T-cell (primary cell): ENCODE measurements at regions not wholly inside any gene's neighbourhood (a gene's known extent, or its start where the extent isn't known, plus 50 kb on each side); places are given as distances from the start of the nearest gene placed in this dataset.

Source experiments
- ATAC-seq, 4 experiments: fragments of 200-7000 bp in 3 of 4; fragments of 150-1000 bp in 1 of 4; cut with Tn5 transposase; replicated peaks in 1 of 4; 1 replicate in 3 of 4; 2 replicates in 1 of 4; pipeline ENCODE4 v1.10.0; 2021; ENCODE audit warnings: moderate library complexity in 3 of 4, mild to moderate bottlenecking in 2 of 4, moderate number of reproducible peaks in 1 of 4
- CTCF ChIA-PET, 2 donors: fragments of 300-600 bp; sonication (Branson Sonifier 250); formaldehyde crosslinking; loops; one replicate each; lab custom pipeline; 2022; ENCODE audit warnings: antibody characterized with exemption in 2 of 2; lab: Charles Lee
- POLR2A ChIA-PET, 2 donors: fragments of 300-600 bp; sonication (Branson Sonifier 250); formaldehyde crosslinking; loops; one replicate each; lab custom pipeline; 2022; ENCODE audit warnings: antibody characterized with exemption in 2 of 2; lab: Charles Lee
- DNase-seq, 35 experiments: peaks; one replicate each; pipeline versions ENCODE4 v3.0.0 to v3.0.0-alpha.2; 2013 to 2023
- H3K27ac ChIP-seq: one replicate; pipeline ENCODE4 v1.5.1; 2013; ENCODE audit warnings: low read length
- H3K27me3 ChIP-seq, 2 experiments: replicated peaks in 1 of 2; 1 replicate in 1 of 2; 2 replicates in 1 of 2; pipeline versions ENCODE4 v1.6.1 to v1.7.0; 2013; ENCODE audit warnings: low read length in 1 of 2, mixed read lengths in 1 of 2; ENCODE audit not compliant: control insufficient read depth in 2 of 2, insufficient read depth in 2 of 2; ENCODE audit errors: extremely low read depth in 1 of 2
- H3K36me3 ChIP-seq, 2 donors: 1 replicate in 1 of 2; 2 replicates in 1 of 2; pipeline versions ENCODE4 v1.6.1 to v1.7.0; 2013; ENCODE audit warnings: low read length in 1 of 2; ENCODE audit not compliant: control insufficient read depth in 2 of 2, insufficient read depth in 1 of 2; ENCODE audit errors: extremely low read depth in 1 of 2
- H3K4me1 ChIP-seq, 2 experiments: 1 replicate in 1 of 2; 2 replicates in 1 of 2; pipeline versions ENCODE4 v1.6.1 to v1.7.0; 2013; ENCODE audit warnings: low read length in 2 of 2, mixed read lengths in 1 of 2; ENCODE audit not compliant: insufficient read depth in 2 of 2, control insufficient read depth in 1 of 2; ENCODE audit errors: extremely low read depth in 1 of 2
- H3K4me3 ChIP-seq, 2 donors: 1 replicate in 1 of 2; 2 replicates in 1 of 2; pipeline versions ENCODE4 v1.5.1 to v1.7.0; 2013; ENCODE audit warnings: mild to moderate bottlenecking in 2 of 2, low read length in 1 of 2, moderate library complexity in 1 of 2; ENCODE audit not compliant: control insufficient read depth in 1 of 2; ENCODE audit errors: extremely low read depth in 1 of 2
- H3K9me3 ChIP-seq: 2 replicates; pipeline ENCODE4 v1.7.0; 2013
- H3K27ac Mint-ChIP-seq, 2 donors: one replicate each; pipeline ENCODE4 v1.8.0; 2020 to 2021; ENCODE audit warnings: mild to moderate bottlenecking in 2 of 2, mixed read lengths in 2 of 2
- H3K27me3 Mint-ChIP-seq, 2 donors: one replicate each; pipeline ENCODE4 v1.8.0; 2021 to 2022; ENCODE audit warnings: mixed read lengths in 2 of 2
- H3K36me3 Mint-ChIP-seq: one replicate; pipeline ENCODE4 v1.8.0; 2021; ENCODE audit warnings: mixed read lengths
- H3K4me1 Mint-ChIP-seq, 3 donors: one replicate each; pipeline ENCODE4 v1.8.0; 2020 to 2022; ENCODE audit warnings: mixed read lengths in 3 of 3, mild to moderate bottlenecking in 1 of 3
- H3K4me3 Mint-ChIP-seq, 3 donors: one replicate each; pipeline ENCODE4 v1.8.0; 2020 to 2022; ENCODE audit warnings: mild to moderate bottlenecking in 3 of 3, mixed read lengths in 3 of 3, moderate library complexity in 3 of 3
- H3K9me3 Mint-ChIP-seq, 3 donors: one replicate each; pipeline ENCODE4 v1.8.0; 2020 to 2022; ENCODE audit warnings: mixed read lengths in 3 of 3
- WGBS: methylation state at CpG from one replicate; pipeline ENCODE4 v1.1.5; 2013; ENCODE audit warnings: missing lambda C conversion rate; ENCODE audit not compliant: insufficient coverage; 5-methylcytosine and 5-hydroxymethylcytosine counted together

DNA sequence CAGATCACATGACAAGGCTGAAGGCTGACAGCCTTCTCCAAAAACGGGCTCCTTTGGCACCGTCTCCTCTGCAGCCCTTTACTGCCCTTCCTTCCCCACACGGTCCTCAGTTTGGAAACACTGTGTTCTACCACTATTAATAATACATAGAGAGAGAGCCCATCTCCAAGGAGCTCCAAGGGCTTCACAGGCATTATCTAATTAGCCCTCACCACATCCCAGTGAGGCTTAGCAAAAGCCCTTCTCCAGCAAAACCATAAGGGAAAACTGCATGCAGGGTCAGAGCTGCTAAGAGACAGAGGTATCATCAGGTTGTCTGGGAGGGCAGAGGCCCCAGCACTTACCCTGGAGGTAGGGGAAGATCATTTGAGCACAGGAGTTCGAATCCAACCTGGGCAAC, 169.3 kb upstream of the JARID2 start:
- no peaks in the 10 kb centered on the region for H3K9me3 ChIP-seq
- no peak for DNase-seq
- ATAC-seq: no peak
- peaks cover 2 to 3% of the 10 kb centered on the region in 2 experiments for H3K4me1 ChIP-seq
- H3K4me1 Mint-ChIP-seq: no peaks in the 10 kb centered on the region
- H3K27me3 ChIP-seq: peaks cover 0 to 2% of the 10 kb centered on the region in 2 experiments
- H3K9me3 Mint-ChIP-seq: no peaks in the 10 kb centered on the region
- no peak overlapping the region for H3K27ac Mint-ChIP-seq
- H3K4me3 ChIP-seq: no peak overlapping the region
- H3K36me3 ChIP-seq: no peaks in the 10 kb centered on the region
- ChIA-PET POLR2A (no interaction called here), CTCF (no interaction called here)
- H3K36me3 Mint-ChIP-seq: no peaks in the 10 kb centered on the region
- 87% methylated on average over 3 of the region's 4 CpGs for WGBS
- H3K4me3 Mint-ChIP-seq: no peak overlapping the region
- no peak overlapping the region for H3K27ac ChIP-seq
- peaks cover 0 to 2% of the 10 kb centered on the region in 2 donors for H3K27me3 Mint-ChIP-seq

DNA sequence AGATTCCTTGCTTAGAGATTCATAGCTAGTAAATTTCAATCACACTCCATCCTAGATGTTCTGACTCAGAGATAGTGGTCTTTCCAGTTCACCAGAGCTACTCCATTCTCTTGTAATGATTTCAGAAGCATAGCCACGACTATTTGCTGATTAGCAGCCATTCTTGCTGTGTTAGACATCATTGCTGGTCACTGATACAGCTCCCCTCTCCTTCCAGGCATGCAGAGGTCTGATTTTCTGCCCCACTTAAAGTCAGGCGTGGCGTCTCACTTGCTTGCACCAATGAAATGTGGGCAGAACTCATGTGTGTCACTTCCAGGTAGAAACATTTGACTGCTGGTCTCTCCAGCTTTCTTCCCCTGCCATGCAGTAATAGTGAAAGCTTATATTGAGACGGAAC, 168.9 kb upstream of the JARID2 start:
- ChIA-PET POLR2A (no interaction called here), CTCF (no interaction called here)
- Histone ChIP-seq H3K4me1 (peaks cover 2 to 3% of the 10 kb centered on the region in 2 experiments), H3K4me3 (no peak overlapping the region), H3K27ac (no peak overlapping the region), H3K9me3 (no peaks in the 10 kb centered on the region), H3K36me3 (no peaks in the 10 kb centered on the region), H3K27me3 (peaks cover 0 to 2% of the 10 kb centered on the region in 2 experiments)
- no peak overlapping the region for H3K4me3 Mint-ChIP-seq
- H3K36me3 Mint-ChIP-seq: no peaks in the 10 kb centered on the region
- H3K27ac Mint-ChIP-seq: no peak overlapping the region
- no peaks in the 10 kb centered on the region for H3K4me1 Mint-ChIP-seq
- no peaks in the 10 kb centered on the region for H3K9me3 Mint-ChIP-seq
- 61% methylated on average over 2 of the region's 4 CpGs for WGBS
- DNase-seq (no peak), ATAC-seq (no peak)
- H3K27me3 Mint-ChIP-seq: peaks cover 0 to 2% of the 10 kb centered on the region in 2 donors

DNA sequence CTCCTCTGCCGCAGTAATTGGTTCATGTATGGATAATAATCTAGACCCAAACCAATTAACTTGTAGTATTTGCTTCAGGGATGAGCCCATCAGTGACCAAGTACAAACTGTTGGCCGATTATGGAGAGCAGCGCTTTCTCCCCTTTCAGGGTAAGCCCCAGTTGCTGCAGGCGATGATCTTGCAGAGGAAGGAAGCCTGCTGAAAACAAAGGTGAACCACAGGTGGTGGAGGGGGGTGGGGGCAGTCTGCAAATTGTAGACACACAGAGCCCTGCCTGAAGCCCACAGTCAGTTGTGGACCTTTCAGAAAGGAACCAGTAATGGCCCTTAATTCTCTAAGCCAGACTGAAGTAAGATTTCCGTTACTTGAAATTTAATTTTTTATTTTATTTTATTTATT, 167.9 kb upstream of the JARID2 start:
- CTCF ChIA-PET: no interaction called here
- H3K27ac Mint-ChIP-seq: no peak overlapping the region
- no peaks in the 10 kb centered on the region for H3K4me1 Mint-ChIP-seq
- Histone ChIP-seq H3K4me1 (peaks cover 2 to 3% of the 10 kb centered on the region in 2 experiments), H3K9me3 (no peaks in the 10 kb centered on the region), H3K4me3 (no peak overlapping the region), H3K36me3 (no peaks in the 10 kb centered on the region), H3K27ac (no peak overlapping the region), H3K27me3 (peaks cover 0 to 2% of the 10 kb centered on the region in 2 experiments)
- 33% methylated on average over 2 of the region's 5 CpGs for WGBS
- POLR2A ChIA-PET: no interaction called here
- H3K4me3 Mint-ChIP-seq: no peak overlapping the region
- H3K36me3 Mint-ChIP-seq: no peaks in the 10 kb centered on the region
- ATAC-seq (peak in 1 of 4 experiments; percentile 26), DNase-seq (peak in 9 of 35 experiments; percentile 2 to 27 (median 3))
- no peaks in the 10 kb centered on the region for H3K9me3 Mint-ChIP-seq
- H3K27me3 Mint-ChIP-seq: peaks cover 0 to 2% of the 10 kb centered on the region in 2 donors

DNA sequence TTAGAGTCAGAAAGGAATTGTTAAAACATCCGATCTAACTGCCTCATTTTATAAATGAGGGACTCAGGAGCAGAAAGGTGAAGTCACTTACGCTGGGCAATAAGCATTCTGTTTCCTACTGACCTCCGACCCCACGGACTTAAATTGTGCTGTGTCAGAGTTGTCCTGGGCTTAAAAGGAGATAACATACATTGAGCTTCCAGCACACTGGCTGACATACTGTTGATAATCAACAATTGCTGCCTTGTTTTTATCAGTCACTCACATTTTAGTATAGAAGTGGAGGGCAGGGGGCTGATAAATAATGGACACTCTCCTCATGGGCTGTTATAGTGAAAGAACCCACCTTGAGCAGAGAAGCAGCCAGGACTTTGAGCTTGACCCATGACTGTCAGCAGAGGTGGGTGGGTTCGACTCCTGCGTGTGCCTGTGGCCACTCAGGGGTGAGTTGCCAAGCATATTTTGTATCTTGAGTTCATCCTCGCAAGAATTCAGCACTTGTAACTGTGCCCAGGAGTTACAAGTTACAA, 166.5 kb upstream of the JARID2 start:
- ChIA-PET CTCF (no interaction called here), POLR2A (no interaction called here)
- Mint-ChIP-seq H3K4me3 (no peak overlapping the region), H3K27ac (no peak overlapping the region), H3K9me3 (no peaks in the 10 kb centered on the region), H3K36me3 (no peaks in the 10 kb centered on the region), H3K4me1 (no peaks in the 10 kb centered on the region), H3K27me3 (peaks cover 0 to 2% of the 10 kb centered on the region in 2 donors)
- 96% methylated on average over 7 of the region's 7 CpGs for WGBS
- Histone ChIP-seq H3K36me3 (no peaks in the 10 kb centered on the region), H3K9me3 (no peaks in the 10 kb centered on the region), H3K27me3 (peaks cover 0 to 2% of the 10 kb centered on the region in 2 experiments), H3K27ac (no peak overlapping the region), H3K4me3 (no peak overlapping the region), H3K4me1 (peaks cover 2 to 3% of the 10 kb centered on the region in 2 experiments)
- ATAC-seq (no peak), DNase-seq (no peak)

- no peak overlapping the region for H3K4me3 Mint-ChIP-seq
- Histone ChIP-seq H3K27ac (no peak overlapping the region), H3K9me3 (no peaks in the 10 kb centered on the region), H3K4me3 (no peak overlapping the region), H3K4me1 (peaks cover 2 to 3% of the 10 kb centered on the region in 2 experiments), H3K27me3 (peaks cover 0 to 2% of the 10 kb centered on the region in 2 experiments), H3K36me3 (no peaks in the 10 kb centered on the region)
- no peaks in the 10 kb centered on the region for H3K36me3 Mint-ChIP-seq
- no peaks in the 10 kb centered on the region for H3K4me1 Mint-ChIP-seq
- no peaks in the 10 kb centered on the region for H3K9me3 Mint-ChIP-seq
- no peak overlapping the region for H3K27ac Mint-ChIP-seq
- ATAC-seq (no peak), DNase-seq (no peak)
- CTCF ChIA-PET: interaction anchor here in 1 of 2 donors (0.7 kb wide), 1 partner anchor 267 kb away, joined by 5 read pairs; no protein-coding TSS in a partner anchor
- POLR2A ChIA-PET: no interaction called here
- WGBS: no CpG with 5 or more reads among the region's 1 CpG
- H3K27me3 Mint-ChIP-seq: peaks cover 0 to 2% of the 10 kb centered on the region in 2 donors
Observed at GRCh38 chr6:15080895-15081294, 165.0 kb upstream of the JARID2 start.

DNA sequence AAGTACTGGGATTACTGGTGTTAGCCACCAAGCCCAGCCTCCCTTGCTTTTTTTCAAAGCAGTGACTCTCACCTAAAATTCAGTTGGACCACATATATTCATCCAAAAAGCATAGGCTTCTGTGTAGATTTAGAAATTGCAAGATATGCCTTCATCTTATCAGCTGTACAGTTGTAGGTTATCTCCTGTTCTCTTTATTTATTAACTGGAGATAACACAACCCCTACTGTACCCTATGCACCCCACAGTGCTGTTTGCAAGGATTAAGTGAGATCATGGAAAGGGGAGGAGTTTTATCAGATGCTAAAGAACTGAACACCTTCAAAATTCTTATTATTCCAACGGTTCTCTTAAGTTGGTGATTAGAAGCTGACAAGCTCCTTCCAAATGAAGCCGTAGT, 164.4 kb upstream of the JARID2 start:
- WGBS: no CpG with 5 or more reads among the region's 2 CpGs
- POLR2A ChIA-PET: no interaction called here
- no peak overlapping the region for H3K4me3 Mint-ChIP-seq
- DNase-seq: no peak
- H3K27ac Mint-ChIP-seq: no peak overlapping the region
- peaks cover 0 to 2% of the 10 kb centered on the region in 2 donors for H3K27me3 Mint-ChIP-seq
- no peak overlapping the region for H3K4me3 ChIP-seq
- H3K36me3 Mint-ChIP-seq: no peaks in the 10 kb centered on the region
- no peak for ATAC-seq
- no peaks in the 10 kb centered on the region for H3K36me3 ChIP-seq
- peaks cover 0 to 2% of the 10 kb centered on the region in 2 experiments for H3K27me3 ChIP-seq
- no peaks in the 10 kb centered on the region for H3K9me3 Mint-ChIP-seq
- no peak overlapping the region for H3K27ac ChIP-seq
- H3K4me1 ChIP-seq: peaks cover 2 to 3% of the 10 kb centered on the region in 2 experiments
- H3K9me3 ChIP-seq: no peaks in the 10 kb centered on the region
- CTCF ChIA-PET: no interaction called here
- no peaks in the 10 kb centered on the region for H3K4me1 Mint-ChIP-seq
